Fibroblast of skin of left quadriceps (primary cell): ENCODE measurements at regions not wholly inside any gene's neighbourhood (a gene's known extent, or its start where the extent isn't known, plus 50 kb on each side); places are given as distances from the start of the nearest gene placed in this dataset.

Experiments used
- DNase-seq, 2 experiments: peaks; one replicate each; pipeline ENCODE4 v3.0.0-alpha.2; 2013; ENCODE audit warnings: low read depth in 2 of 2

DNA sequence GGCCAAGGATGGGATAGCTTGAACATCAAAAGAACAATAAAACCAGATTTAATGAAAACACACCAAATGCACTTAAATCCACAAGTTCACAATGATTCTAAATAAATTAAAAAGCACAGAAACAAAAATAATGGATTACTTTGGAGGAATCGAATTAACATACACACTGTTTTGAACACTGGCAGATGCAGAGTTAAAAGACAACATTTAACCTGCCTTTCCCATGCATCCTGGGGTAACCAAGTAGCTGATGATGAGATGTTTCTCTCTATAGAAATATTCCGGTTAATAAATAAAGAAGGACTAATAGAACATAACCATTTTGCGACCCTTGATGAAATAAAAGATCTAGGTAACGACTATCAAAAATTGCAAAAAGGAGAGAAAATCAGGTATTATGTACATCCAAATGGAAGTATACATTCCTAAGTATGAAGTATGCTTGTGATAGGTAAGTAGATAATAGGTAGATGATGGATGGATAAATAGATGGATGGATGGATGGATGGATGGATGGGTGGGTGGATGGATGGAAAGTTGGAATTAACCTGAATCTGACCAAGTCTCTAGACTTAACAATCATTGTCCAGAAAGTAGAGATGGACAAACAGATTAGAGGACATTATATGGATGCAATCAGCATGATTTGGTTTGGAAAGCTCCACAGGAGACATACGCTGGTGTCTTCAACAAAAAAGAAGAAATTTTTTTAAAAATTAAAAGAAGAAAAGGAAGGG, 57.4 kb upstream of the MYCN start:
- no peak for DNase-seq

DNA sequence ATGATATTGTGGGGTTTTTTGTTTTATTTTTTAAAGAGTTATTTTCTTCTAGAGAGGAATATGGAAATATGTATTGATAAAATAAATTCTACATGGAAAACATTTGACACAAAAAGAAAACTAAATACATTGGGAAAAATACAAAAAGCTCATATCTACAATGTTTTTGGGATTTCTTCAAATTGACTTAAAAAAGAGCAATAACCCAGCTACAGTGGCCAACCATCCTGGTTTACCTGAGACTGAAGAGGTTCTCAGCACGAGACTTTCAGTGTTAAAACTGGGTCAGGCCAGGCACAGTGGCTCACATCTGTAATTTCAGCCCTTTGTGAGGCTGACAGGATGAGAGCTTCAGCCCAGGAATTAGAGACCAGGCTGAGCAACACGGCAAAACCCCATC, 56.7 kb upstream of the MYCN start:
- no peak for DNase-seq

DNA sequence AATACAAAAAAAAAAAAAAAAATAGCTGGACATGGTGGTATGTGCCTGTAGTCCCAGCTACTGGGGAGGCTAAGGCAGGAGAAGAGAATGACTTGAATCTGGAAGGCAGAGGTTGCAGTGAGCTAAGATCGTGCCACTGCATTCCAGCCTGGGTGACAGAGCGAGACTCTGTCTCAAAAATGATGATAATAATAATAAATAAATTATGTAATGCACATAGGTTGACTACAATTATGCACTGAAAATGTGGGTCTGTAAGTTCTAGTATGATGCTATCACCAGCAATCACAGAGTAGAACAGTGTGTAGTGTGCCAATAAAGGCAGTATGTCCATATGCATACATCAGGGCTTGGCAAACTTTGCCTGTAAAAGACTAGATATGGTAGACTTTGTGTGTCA, 55.6 kb upstream of the MYCN start:
- no peak for DNase-seq

DNA sequence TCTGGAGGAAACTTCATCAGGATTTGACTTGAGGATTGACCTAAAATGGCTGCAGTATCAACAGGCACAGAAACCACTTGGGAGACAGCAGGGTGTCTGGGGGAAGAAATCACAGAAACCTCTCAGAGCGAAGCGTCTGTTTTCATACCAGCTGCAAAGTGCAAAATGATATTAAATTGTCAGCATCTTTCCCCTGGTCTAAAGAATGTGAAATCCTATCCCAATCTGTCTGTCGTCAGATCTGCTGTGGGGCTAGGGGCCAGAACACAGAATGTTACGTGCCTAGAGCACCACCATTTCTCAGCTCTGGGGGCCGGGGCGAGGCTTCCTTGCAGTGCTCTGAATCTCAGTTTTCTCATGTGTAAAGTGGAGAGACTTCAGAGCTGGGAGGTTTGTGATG, 54.1 kb upstream of the MYCN start:
- no peak for DNase-seq

DNA sequence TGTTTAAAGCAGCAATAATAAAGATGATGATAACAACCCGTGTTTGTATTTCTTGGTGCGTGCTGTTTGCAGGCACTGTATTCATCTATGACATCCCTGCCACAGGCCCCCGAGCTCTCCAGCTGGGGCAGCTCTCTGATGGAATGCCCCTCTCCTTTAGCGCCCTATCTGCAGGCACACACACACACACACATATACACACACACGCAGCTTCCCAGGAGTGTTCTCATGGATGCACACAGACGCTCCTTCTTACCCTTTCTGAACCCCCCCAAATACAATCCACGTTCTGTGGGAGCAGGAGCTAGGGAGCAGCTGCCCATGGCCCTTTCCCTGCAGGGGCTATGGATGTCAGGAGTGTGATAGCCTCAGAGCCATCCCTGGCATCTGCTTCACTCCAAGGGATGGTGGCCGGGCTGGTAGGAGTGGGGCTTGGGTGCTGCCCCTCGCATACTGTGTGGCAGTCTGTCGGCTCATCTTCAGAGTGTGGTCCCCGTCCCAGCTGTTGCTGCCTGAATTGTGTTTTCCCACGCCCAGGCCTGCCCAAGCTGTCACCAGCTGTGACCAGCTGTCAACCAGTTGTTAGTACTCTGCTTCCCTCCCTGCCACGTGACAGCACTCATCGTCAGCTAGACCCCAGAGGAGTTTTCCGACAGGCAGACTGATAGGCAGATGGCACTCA, 50.8 kb upstream of the MYCN start:
- DNase-seq, result no peak

DNA sequence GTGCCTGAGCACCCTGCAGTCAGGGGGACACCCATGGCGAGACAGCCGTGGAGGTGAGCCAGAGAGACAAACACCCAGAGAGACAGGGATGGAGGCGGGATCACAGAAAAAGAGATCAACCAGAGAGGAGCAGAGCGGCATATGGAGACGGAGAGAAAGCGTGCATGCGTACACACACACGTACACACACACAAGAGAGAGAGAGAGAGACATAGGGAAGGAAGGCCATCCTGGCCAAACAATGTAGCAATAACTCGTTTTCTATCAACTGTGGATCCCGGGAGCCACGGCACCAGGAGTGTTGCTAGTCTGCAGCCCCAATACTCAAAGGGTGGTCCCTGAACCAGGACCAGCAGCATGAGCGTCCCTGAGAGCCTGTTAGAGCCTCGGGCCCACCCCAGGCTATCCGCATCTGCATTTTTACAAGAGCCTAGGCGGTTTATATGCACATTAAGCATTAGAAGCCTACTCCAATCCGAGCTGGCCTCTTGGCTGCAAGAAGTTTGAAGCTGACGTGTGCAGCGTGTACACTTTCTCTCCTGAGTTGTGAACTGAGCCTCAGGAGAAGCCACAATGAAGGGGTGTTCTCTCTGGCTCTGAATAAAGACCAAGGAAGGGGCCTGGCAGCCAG, 50.1 kb upstream of the MYCN start:
- DNase-seq, result no peak
